ENCODE measurements at regions not wholly inside any gene's neighbourhood (a gene's known extent, or its start where the extent isn't known, plus 50 kb on each side); places are given as distances from the start of the nearest gene placed in this dataset.

DNA sequence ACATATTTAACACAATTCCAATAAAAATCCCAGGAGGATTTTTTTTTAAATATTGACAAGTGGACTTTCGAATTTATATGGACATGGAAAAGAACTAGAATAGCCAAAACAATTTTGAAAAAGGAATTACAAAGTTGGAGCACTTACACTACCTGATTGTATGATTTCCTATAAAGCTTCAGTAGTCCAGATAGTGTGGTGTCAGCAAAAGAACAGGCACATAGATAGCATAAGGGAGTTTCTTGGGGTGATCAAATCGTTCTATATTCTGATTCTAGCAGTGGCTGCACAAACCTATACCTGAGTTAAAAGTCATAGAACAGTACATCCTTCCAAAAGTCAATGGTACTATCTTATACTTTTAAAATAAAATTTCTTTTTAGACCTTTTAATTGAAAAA lies 66.4 kb upstream of the CES5A start:
- no peak for DNase-seq

DNA sequence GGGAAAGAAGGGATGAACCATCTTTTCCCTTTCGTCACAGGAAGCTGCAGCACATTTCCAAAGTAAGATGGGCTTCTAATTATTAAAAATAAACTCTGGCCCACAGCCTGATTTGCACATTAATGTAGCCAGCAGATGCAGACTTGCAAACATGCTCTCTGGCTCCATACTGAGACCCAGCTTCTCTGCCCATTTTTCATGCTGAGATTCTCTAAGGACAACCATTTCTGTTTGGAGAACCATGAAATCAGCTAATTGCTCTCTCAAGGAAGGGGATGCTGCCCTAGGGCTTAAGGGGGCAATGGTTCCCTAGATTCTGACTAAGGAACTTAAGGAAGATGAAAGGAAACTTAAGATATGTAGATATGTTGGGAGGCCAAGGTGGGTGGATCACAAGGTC lies 63.0 kb upstream of the CES5A start:
- DNase-seq, result no peak

DNA sequence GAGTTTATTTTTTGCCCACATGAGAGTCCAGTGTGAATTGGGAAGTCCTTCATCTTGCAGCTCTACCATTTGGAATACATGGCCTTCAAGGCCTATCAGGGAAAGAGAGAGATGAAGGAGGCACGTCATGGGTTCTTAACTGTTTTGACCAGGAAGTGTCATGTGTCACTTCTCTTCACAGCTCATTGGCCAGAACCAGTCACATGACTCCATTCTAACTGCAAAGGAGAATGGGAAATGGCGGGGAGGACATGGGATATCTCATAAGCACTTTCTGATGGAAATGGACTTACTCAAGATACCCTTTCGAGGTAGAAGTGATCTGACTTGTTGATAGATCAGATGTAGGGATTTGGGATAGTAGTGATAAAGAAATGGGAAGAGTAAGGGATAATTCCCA lies 57.9 kb upstream of the CES5A start:
- no peak for DNase-seq

GRCh38 chr16:55930036-55930435 lies 54.9 kb upstream of the CES5A start:
- no peak for DNase-seq

DNA sequence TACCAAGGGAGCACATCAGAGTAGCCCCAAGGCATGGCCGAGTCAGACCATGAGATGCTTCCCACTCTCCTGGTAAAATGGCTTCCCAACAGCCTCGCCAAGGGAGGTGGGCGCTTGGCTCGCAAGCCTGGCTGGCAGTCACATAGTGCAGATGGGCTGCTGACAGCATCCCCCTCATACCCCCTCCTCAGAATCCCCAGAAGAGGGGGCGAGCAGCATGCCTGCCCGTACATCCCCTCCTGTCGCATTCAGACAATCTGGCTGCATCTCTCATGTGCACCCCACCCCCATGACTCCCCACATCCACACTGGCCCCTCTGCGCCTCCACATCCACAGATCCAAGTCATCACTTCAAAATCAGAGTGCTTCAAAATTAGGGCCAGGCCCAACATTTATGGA lies 54.0 kb upstream of the CES5A start:
- no peak for DNase-seq

GRCh38 chr16:55925242-55925641 lies 50.1 kb upstream of the CES5A start:
- DNase-seq, result no peak

Data from inflammatory macrophage treated with lipopolysaccharide for 1 hour (primary cell).